Stimulated activated CD4-positive, alpha-beta T cell treated with anti-CD3 and anti-CD28 coated beads, Interleukin-4, amount 100 ng/mL, for 24 hours (primary cell): ENCODE measurements at regions not wholly inside any gene's neighbourhood (a gene's known extent, or its start where the extent isn't known, plus 50 kb on each side); places are given as distances from the start of the nearest gene placed in this dataset.

ENCODE experiments used
- DNase-seq: peaks from one replicate; pipeline ENCODE4 v3.0.0-alpha.2; 2020

DNA sequence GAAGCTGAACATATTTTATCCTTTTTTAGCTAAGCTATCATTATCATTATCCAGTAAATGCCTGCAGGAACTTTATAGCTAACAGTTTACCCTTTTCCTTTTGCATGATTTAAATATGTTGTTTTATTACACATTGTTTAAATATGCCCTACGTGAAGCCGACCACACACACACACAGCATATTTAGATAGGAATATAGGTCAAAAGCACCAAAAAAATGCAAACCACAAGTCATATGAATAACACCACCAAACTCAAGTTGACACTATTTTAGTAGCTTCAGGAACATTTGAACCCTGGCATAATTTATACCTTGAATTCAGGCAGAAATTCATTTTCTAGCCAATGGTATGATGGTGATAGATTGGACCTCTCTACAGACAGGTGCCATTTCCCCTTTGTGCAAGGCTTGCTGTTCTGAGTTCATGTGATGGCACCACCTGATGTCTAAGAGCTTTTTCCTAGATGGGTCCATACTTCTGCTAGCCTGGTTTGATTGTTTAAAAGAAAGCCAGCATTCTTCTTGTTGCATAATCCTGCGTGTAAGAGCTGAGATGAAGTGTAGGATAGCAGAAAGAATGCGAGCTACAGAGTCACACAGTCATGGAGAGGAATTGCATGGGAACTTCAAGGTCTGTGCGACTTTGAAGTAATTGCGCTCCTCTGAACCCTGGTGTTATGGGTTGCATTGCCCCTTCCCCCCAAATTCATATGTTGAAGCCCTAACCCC, 454.8 kb upstream of the SOX5 start:
- DNase-seq: no peak

DNA sequence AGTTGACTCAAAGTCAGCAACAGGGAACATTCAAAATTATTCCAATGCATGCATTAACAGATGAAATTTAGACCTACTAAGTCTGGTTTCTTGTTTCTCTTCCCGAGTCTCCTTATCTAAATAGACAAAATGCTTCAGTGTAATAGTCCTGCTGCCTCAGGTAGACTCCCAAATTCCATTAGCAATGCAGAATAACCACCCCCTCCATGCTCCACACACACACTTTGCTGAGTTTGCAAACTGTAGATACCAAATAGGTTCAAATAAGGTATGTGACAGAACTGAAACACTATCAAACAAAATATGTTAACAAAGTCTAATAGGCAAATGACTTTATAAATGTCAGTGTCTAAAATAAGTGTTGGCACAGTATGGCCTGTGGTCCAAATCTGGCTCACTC, 451.1 kb upstream of the SOX5 start:
- no peak for DNase-seq

DNA sequence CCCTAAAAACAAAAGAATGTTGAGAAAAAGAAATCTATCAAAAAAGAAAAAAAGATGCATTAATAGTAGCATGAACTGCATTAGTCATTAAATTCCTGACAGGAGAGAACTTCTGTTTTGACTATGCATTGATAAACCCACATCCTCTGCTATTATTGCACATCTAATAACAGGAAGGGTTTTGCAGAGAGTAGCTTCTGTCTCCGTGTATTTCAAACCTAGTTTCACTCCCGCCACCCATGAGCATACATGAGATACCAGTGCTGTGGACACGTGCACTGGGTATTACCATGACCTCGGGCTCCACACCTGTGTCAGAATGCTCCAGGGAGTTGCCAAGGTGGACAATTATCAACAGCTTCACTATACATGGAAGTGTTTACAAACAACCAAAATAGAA, 449.1 kb upstream of the SOX5 start:
- no peak for DNase-seq

- DNase-seq: no peak
Observed at GRCh38 chr12:24396224-24396623, 446.8 kb upstream of the SOX5 start.

DNA sequence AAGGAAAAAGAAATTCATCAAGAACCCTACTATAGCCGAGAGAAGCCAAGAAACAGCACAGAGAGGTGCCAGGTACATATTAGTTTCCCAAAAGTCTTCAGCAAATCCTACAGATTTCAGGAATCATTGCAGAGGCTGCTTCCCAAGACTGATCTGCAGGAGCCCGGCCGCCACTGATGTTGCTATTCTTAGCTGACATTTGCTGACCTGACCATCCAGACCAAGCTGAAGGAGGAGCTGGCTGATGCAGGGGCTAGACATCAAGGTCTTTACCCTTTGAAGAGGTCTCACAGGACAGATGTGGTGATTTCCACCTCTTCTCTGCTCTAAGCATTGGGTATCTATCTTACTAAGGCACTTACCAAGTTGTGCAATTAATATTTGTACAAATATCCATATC, 444.8 kb upstream of the SOX5 start:
- DNase-seq: no peak

DNA sequence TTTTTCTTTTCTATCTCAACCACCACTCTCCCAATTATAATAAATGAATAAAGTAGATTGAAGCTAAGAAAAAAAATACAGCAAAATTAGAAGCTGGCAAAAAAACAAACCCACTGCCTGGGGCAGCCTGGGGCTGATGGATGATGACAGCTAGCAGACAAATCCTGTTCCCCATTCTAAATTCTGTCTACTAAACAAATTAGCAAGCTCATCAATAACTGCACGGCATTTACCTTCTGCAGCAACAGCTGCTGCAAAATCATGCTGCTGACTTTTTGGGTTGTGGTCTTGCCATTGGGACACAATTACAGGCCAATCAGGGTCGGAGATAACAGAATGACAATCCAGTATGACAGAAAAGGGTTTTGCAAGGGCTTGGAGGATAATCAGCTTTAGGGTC, 443.6 kb upstream of the SOX5 start:
- DNase-seq: no peak

DNA sequence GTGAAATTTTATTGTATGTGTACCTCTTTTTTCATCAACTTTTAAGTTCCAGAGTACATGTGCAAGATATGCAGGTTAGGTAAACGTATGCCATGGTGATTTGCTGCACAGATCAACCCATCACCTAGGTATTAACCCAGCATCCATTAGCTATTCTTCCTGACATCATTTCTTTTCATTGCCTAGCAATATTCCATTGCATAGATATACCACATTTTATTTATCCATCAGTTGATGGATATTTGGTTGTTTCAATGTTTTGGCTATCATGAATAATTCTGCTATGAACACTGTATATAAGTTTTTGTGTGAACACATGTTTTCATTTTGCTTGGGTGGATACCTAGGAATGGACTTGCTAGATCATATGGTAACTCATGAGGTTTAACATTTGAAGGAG, 439.9 kb upstream of the SOX5 start:
- DNase-seq: no peak

DNA sequence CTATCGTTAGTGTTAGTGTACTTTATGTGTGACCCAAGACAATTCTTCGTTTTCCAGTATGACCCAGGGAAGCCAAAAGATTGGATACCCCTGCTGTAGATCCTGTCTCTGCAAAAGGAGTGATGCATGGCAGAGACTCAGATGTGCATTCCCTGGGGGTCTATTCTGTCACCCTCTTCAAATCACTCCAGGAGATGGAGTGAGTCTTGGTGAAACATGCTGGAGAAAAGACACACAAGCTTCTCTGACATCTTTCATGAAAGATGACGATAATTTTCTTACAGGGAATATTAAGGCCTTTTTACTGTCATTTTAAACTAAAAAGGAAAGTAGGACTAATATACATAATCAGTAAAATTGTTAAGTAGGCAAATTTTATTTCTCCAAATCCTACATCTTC, 437.9 kb upstream of the SOX5 start:
- DNase-seq: no peak

GRCh38 chr12:24386836-24387235, 437.4 kb upstream of the SOX5 start:
- no peak for DNase-seq

GRCh38 chr12:24381790-24382189, 432.3 kb upstream of the SOX5 start:
- DNase-seq: no peak

GRCh38 chr12:24379861-24380521, 430.5 kb upstream of the SOX5 start:
- DNase-seq: no peak

DNA sequence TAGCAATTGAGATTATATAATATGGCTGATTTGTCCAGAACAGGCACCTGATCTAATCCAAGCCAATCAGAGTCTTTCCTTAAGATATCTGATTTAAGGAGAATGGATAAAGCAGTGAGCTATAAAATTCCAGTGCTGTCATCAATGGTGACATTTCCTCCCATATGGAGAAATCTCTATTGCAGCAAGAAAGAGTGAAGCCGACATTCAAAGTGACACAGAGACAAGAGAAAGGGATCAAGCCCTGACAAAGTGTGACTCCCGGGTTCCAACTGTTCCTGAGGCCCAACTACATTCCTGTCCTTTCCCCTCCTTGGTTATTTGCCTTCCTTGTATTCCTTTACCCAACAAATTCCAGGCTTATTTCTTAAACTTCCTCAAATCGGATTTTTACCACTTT, 430.0 kb upstream of the SOX5 start:
- DNase-seq: no peak

DNA sequence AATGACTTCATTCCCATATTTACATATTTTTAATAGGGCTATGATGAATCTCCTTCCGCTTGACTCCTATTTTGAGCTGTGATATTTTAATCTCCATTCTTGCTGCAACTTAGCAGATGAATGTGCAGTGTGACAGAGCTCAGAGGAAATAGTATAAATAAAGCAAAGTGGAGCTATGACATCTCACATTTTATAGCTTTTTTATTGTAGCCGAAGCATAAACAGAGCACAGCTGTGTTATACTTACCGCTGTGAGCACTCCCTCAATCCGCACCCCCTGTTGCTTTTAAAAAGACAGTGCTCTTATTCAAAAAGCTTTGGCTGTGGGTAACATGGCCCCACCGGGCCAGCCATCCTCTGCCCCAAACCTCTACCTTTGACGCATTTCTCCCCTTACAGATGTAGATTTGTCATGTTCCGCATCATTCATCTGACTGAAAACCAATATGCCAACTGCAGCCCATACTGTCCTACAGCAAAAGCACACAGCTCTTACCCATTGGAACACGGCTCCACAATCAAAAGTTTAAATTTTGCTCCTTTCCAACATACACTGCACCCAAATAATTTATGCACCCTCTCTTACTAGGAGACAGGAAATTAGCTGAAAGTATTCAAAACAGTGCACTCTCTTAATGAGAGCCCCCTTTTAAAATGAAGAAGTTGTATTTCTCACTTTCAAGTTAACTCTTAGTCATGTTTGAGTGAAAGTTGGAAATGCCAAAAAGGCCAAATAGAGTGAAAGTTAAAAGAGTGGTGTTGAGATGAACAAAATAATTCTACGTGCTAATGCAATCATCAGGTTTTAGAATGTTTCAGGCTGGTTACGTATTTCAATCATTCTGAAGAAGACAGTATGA, 429.3 kb upstream of the SOX5 start:
- no peak for DNase-seq

- DNase-seq: no peak
Observed at GRCh38 chr12:24374452-24374851, 425.0 kb upstream of the SOX5 start.

DNA sequence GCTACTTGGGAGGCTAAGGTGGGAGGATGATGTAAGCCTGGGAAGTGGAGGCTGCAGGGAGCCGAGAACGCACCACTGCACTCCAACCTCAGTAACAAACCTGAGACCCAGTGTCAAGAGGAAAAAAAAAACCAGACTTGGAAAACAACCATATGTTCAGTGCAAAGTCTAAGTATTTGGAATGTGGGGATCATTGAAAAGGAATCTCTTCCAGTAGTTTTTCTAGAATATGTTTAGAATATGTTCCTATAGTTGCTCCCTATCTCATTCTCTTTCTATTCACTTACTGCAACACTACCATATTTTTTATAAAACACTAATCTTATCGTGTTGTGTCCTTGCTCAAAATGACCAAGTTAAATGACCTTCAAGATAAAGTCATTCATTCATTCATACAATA, 423.5 kb upstream of the SOX5 start:
- DNase-seq: no peak

DNA sequence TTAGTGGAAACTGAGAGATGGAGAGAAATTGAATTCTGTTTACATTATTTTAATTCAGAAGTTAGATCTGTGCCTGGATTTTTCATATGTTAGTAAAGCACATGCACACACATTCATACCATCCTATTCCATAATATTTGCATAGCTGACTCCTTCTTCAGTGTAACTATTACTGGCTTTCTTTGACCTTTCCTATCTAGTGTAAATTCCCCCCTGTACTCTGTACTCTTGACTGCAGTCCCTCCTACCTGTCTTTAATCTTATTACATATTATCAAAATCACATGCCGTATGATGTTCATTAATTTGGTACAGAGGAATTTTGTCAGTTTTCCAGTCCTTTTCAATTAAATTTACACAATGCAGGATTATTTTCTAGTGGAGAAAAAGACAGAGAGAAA, 417.0 kb upstream of the SOX5 start:
- DNase-seq: no peak

GRCh38 chr12:24364921-24365320, 415.5 kb upstream of the SOX5 start:
- no peak for DNase-seq

GRCh38 chr12:24363177-24363754, 413.8 kb upstream of the SOX5 start:
- no peak for DNase-seq

- no peak for DNase-seq
Observed at GRCh38 chr12:24361877-24362580, 412.6 kb upstream of the SOX5 start.

- no peak for DNase-seq
Observed at GRCh38 chr12:24360907-24361306, 411.4 kb upstream of the SOX5 start.

GRCh38 chr12:24360461-24360860, 411.0 kb upstream of the SOX5 start:
- no peak for DNase-seq

- DNase-seq: no peak
Observed at GRCh38 chr12:24360057-24360456, 410.6 kb upstream of the SOX5 start.

GRCh38 chr12:24359418-24359817, 409.9 kb upstream of the SOX5 start:
- DNase-seq: no peak
